HG02973 (cell line): ENCODE measurements at regions not wholly inside any gene's neighbourhood (a gene's known extent, or its start where the extent isn't known, plus 50 kb on each side); places are given as distances from the start of the nearest gene placed in this dataset.

ENCODE experiments used
- ATAC-seq: cut with Tn5 transposase; IDR thresholded peaks from one replicate; pipeline ENCODE4 v1.9.1; 2021; ENCODE audit warnings: moderate library complexity; ENCODE audit not compliant: unreplicated experiment

GRCh38 chr2:236887953-236888793 is 197.5 kb upstream of the COPS8 start:
- ATAC-seq: no peak

- no peak for ATAC-seq
These were observed 196.6 kb upstream of the COPS8 start for GRCh38 chr2:236888794-236889780.

GRCh38 chr2:236889791-236890704 is 195.6 kb upstream of the COPS8 start:
- no peak for ATAC-seq

DNA sequence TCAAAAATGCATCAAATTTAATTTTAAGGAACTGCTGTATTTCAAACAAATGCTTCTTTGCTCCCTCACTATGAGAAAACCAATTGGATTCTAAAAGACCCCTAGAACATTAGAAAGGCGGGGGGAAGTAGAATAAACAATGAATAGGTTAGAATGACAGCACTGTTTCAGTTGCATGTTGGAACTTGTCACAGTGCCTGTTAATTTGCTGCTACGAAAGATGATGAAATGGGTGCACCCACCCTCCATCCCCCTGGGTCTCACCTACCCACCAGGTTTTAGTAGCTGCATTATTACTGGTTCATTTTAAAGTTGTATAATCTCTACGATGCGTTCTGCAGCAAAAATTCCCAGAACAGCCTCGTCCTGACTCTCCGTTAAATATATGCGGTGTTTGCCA is 193.0 kb upstream of the COPS8 start:
- no peak for ATAC-seq

DNA sequence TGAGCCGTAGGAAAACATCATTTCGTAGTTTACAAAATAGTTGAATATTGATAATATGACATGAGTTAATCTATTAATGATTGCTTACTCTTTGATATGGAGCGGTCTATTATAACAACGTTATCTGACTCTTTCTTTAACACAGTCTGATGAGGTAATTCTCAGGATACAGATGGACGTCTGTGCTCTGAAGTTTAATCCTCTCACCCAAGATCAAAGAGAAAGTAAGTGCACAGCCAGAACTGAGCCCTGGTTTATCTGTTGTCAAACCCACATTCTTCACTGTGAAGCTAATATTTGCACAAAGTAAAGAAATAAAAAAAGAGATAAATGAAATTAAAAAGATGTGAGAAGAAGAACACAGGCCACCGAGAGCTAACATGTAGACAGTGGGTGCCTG is 190.9 kb upstream of the COPS8 start:
- ATAC-seq: no peak

GRCh38 chr2:236895497-236895896 is 190.2 kb upstream of the COPS8 start:
- ATAC-seq: no peak

- ATAC-seq: no peak
These were observed 189.0 kb upstream of the COPS8 start for GRCh38 chr2:236896688-236897087.

GRCh38 chr2:236899146-236899545 is 186.5 kb upstream of the COPS8 start:
- ATAC-seq: no peak

DNA sequence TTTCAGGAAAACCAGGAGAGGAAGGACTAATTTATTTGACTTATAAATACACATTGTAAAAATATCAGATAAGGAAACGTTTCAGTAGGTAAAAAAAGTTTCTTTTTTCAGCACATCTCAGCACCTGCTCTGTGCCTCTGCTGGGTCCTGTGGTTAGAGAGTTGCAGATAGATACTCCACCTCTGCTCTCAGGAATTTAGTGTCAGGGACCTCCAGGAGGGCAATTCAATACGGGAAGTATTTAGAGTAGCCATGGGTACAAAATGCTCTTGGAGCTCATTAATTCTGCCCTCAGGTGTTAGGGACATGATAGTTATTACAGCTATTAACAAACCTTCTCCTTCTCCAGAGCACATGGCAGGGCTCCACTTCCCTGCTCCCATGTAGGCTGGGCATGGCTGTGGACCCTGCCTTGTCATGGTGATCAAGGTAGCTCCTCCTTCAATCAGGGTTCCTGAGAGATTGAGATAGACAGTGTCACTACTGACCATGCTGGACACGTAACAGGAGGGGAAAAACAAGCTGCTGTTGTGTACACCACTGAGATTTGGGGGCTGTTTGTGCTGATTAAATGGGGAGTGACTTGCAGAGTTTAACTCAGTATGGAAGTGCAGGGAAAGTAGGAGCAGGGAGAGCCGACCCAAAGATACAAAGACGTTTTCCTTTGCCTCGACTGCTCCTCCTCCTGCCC is 185.6 kb upstream of the COPS8 start:
- ATAC-seq: no peak

GRCh38 chr2:236901956-236902355 is 183.7 kb upstream of the COPS8 start:
- no peak for ATAC-seq

DNA sequence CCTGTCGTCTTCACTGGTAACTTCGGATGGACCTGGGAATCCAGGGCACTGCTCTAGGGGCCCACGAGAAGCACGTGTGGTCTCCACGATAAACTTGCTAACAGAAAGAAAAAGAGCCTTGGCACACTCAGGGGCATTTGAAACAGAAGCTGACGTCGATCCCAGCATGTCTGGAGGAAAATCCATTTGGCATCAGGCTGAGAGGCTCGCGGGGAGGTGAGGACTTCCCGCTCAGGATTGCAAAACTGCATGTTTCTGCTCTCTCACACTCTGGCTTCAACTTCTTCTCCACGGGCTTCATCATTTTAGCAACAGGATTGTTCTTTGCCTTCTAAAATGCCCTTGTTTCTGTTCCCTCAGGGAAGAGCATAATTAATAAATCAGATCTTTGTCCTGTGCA is 181.7 kb upstream of the COPS8 start:
- ATAC-seq: no peak

GRCh38 chr2:236904389-236905263 is 181.1 kb upstream of the COPS8 start:
- ATAC-seq: no peak

DNA sequence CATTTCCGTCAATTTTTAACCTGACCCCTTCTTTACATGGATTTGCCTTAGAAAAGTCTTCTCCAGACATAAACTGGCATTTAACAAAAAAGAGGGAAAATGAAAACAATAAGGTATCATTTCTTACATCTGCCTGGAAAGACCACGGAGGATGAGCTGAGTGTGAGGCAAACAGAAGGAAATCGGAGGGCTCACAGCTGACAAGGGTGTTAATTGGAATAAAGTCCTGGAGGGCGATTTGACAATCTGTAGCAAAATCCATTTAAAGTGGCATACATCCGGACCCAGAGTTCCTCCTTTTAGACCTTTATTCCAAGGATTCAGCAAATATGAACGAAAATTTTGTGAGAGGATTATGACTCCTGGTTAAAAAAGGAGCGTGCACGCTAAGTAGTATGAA is 179.7 kb upstream of the COPS8 start:
- no peak for ATAC-seq

DNA sequence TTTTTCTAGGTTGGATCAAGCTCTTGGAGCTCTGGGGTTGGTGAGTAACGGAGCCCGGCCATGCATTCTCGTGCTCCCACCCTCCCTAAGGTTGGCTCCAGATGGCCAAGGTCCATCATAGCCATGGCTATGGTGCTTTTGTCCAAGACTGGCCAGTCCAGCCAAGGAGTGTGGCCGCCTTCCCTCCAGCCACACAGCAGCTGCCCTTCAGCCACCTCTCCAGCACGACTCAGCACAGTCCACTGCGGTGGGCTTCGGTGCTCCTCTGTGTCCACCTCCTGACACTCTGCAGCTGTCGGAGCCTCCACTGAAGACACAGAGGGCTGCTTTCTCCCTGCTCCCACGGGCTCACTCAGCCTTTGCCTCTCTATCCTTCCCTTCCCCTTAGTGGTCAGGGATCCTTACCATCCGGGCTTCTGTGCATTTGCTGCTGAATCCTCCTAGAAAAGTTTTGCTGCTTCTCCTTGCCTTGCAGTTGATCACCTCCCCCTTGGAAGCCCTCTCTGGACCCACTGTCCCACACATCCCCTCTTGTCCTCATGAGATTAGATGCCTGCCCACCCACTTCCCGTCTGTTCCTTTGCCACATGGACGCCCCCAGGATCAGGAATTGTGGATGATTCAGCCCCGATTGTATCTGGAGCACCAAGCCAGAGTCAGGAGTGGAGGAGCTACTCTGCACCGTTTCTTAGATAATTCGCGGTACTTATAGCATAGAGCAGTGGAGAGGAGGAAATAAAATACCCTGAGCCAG is 177.1 kb upstream of the COPS8 start:
- no peak for ATAC-seq

GRCh38 chr2:236909193-236909504 is 176.5 kb upstream of the COPS8 start:
- ATAC-seq: no peak

DNA sequence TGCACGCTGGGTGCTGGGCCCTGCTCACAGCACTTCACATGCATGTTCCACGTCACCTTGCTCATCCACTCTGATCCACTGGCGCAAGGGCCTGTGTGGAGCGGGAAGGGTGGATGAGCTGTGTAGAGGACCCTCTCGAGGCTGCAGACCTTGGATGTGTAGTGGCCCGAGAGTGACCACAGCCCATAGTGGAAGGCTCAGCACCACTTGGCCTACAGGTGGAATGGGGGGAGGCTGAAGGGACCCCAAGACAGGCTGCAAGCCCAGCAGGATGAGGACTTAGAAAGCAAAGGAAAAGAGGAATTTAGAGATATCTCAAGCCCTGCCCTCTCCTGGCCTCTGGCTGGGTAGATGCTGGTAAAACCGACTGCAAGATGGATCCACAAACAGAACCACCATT is 175.9 kb upstream of the COPS8 start:
- ATAC-seq: no peak

DNA sequence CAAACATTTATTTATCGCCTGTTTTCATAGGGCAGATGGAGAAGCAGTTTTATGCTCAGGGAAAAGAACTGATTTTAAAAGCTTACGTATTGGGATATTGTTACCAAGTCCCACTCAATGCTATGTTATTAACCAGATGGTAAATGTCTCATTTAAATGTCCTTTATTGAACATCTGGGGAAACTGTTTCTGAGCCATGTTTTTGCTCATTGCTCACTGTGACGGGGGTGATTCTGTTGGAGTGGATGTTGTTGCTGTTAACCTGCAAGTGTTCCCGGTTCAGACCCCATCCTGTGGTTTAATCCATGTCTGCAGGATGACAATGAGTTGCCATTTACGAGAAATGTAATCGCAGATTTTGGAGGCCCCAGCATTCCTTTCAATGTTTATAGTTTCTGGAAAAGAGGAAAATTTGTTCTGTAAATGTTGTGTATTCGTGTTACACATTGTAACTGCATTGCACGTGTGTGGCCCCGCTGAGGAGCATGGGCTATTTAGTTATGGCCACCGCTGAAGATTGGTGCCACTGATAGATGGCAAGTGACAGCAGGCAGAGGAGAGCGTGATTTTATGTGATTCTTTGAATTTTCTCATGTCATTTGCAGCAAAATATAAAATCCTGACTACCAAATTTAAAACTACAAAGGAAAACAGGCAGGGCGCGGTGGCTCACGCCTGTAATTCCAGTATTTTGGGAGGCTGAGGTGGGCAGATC is 174.8 kb upstream of the COPS8 start:
- ATAC-seq: no peak
